GM21390 (cell line): ENCODE measurements at regions not wholly inside any gene's neighbourhood (a gene's known extent, or its start where the extent isn't known, plus 50 kb on each side); places are given as distances from the start of the nearest gene placed in this dataset.

ENCODE experiments used
- ATAC-seq: cut with Tn5 transposase; IDR thresholded peaks from one replicate; pipeline ENCODE4 v1.9.1; 2021; ENCODE audit not compliant: unreplicated experiment

GRCh38 chr6:126091466-126091865, 105.1 kb downstream of the TRMT11 start:
- no peak for ATAC-seq

GRCh38 chr6:126093108-126093507, 106.8 kb downstream of the TRMT11 start:
- no peak for ATAC-seq

DNA sequence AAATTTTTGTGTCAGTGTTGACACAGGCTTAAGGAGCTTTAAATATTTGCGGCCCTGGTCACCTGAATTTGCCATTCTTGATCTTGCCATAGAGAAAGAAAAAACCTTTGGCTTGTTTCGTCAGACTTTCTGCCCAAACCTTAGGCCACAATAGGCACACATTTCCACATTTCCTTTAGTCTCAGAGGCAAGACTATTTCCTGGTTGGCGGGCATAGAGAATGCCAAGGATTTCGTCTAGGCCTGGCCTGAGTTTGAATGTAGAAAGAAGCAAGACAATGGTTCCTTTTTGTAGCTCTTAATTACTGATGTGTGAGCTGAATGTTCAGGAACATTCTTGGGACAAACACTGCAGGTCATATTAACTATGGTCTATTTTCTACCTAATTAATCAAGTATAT, 108.1 kb downstream of the TRMT11 start:
- no peak for ATAC-seq

DNA sequence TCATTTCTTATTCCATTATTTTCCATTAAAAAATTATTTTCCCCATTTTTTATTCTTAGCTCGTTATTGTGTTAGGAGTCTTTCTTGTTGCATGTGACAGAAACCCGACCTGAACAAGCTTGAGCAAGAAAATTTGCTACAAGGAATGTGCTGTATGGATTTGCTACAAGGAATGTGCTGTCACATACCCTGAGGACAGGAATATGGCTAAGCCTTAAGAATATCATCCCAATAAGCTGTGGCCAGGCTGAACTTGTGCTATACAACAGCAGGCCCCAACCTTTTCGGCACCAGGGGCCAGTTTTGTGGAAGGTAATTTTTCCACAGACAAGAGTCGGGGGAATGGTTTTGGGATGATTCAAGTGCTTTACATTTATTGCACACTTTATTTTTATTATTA, 114.0 kb downstream of the TRMT11 start:
- ATAC-seq: no peak

DNA sequence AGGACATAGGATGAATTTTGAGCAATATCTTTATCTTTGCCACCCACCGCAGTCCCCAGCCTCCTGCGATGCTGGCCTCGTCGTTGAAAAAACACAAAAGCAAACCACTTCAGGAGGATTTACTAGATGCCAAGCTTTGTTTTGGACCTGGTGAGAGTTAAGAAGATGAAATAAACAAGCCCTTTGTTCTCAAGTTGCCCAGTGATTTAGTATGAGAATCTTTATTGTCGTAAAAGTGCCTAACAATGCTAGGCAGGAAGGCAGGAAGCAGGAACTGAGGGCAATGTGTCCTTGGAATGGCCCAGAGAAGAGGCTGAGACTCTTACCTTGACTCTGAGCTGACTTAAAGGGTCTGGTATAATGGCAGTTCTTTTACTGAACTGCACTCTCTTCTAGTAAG, 116.0 kb downstream of the TRMT11 start:
- no peak for ATAC-seq

DNA sequence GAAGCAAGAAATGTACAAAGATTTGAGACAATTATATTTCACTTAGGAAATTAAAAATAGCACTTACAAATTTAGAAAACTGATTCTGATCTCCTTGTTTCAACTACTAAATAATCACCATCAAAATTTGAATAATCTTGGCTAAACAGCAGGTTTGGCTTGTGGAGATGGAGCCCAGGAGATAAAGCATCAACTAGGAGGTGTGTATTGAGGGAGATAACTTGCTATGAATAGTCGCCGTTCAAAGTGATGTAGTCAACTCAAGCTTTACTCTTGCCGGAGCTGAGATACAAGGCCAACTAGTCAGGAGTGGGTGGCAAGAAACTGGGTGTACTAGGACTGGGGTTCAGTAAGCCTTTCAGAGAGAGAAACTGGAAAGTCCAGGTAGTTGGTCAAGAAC, 117.7 kb downstream of the TRMT11 start:
- no peak for ATAC-seq

GRCh38 chr6:126107475-126108166, 121.3 kb downstream of the TRMT11 start:
- ATAC-seq: no peak

- ATAC-seq: no peak
Measured at GRCh38 chr6:126110512-126111270, 124.4 kb downstream of the TRMT11 start.

GRCh38 chr6:126111327-126111726, 125.0 kb downstream of the TRMT11 start:
- ATAC-seq: no peak

- no peak for ATAC-seq
Measured at GRCh38 chr6:126112171-126112632, 125.9 kb downstream of the TRMT11 start.

GRCh38 chr6:126113261-126113660, 126.9 kb downstream of the TRMT11 start:
- ATAC-seq: no peak

DNA sequence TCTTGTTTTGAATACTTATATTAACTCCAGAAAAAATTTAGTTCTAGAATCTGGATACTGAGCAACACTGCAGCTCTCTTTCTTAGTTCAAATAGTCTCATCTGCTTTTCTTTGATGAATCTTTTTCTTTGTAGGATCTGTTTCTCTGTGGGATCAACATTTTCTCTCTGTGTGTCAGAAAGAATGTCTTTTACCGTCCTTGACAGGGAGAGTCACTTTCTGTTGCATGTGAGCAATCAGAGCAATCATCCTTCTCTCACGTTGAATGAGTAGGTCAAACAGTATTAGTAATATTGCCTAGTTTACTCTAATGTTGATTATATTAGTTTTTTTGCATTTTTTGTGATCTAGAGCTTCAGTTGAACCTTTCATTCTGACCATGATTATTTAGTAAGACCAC, 130.9 kb downstream of the TRMT11 start:
- ATAC-seq: no peak

DNA sequence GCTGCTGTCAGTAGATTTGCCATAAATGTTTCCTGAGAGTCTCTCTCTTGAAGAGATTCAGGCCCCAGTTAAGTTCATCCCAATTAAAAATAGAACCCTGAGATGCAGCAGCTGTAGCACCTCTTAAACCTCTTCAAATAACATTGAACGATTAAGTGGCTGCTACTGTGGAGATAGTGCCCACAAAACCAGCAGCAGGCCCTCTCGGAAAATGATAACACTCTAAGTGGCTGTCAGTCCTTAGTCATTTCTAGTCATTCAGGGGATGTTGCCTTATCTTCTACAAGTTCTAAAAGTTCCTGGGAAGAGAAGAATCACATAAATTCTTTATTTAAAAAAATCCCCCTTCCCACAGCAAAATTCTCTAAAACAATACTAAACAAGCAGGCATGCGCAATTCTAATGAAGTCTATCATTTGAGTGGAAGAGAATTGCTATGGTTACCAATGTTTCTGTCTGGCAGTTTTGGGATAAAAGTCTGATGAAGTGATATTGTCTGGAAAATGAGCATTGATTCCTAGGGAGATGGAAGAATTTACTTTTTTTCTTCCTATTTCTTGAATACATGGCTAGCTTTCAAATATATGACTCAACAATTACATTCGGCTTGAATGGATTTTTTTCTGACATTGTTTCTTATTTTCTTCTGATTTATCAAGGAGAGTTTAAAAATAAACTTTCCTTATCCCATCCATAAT, 131.9 kb downstream of the TRMT11 start:
- no peak for ATAC-seq

- no peak for ATAC-seq
Measured at GRCh38 chr6:126118936-126119335, 132.6 kb downstream of the TRMT11 start.

- no peak for ATAC-seq
Measured at GRCh38 chr6:126123226-126123625, 136.9 kb downstream of the TRMT11 start.

GRCh38 chr6:126127659-126128058, 141.3 kb downstream of the TRMT11 start:
- no peak for ATAC-seq

- ATAC-seq: no peak
Measured at GRCh38 chr6:126131246-126131645, 144.9 kb downstream of the TRMT11 start.

DNA sequence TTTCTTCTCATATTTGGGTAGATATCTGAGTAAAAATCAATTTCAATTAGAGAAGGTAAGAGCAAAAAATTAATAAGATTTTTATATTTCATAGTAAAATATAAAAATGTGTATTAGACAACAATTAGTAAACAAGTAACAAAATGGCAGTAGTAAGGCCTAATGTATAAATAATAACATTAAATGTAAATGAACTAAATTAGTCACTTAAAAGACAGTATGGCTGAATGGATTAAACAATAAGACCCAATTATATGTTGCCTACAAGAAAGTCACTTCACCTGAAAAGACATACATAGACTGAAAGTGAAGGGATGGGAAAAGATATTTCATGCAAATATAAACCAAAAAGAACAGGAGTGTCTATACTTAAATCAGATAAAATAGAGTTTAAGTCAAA, 147.6 kb downstream of the TRMT11 start:
- ATAC-seq: no peak

DNA sequence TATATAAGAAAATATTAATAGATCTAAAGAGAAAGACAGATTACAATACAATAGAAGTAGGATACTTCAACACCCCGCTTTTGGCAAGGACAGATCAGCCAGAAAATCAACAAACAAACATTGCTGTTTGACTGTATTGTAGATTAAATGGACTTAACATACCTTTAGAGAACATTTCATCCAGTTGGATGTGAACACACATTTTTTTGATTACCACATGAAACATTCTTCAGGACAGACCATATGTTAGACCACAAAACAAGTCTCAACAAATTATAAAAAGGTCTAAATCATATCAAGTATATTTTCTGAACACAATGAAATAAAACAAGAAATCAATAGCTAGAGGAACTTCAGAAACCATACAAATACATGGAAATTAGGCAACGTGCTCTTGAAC, 148.2 kb downstream of the TRMT11 start:
- no peak for ATAC-seq

- no peak for ATAC-seq
Measured at GRCh38 chr6:126140015-126140414, 153.7 kb downstream of the TRMT11 start.

GRCh38 chr6:126143761-126144251, 157.5 kb downstream of the TRMT11 start:
- ATAC-seq: no peak

GRCh38 chr6:126145351-126145750, 159.0 kb downstream of the TRMT11 start:
- ATAC-seq: no peak
